H1 (cell line): ENCODE measurements at regions not wholly inside any gene's neighbourhood (a gene's known extent, or its start where the extent isn't known, plus 50 kb on each side); places are given as distances from the start of the nearest gene placed in this dataset.

Source experiments
- CTCF ChIA-PET: fragments of 300-600 bp; sonication (Branson Sonifier 250); formaldehyde crosslinking; loops from one replicate; lab custom pipeline; 2021; ENCODE audit not compliant: partially characterized antibody; lab: Charles Lee
- POLR2A ChIA-PET: fragments of 300-600 bp; sonication (Branson Sonifier 250); formaldehyde crosslinking; loops from one replicate; lab custom pipeline; 2021; ENCODE audit warnings: inconsistent platforms; ENCODE audit not compliant: partially characterized antibody; lab: Charles Lee
- DNase-seq, 2 experiments: peaks; one replicate each; pipeline versions ENCODE4 v3.0.0 to v3.0.0-alpha.2; 2010 to 2022; ENCODE audit warnings: low spot score in 2 of 2, low read depth in 1 of 2, mixed read lengths in 1 of 2
- FAIRE-seq: peaks from 2 replicates; lab custom pipeline; 2011; peaks lifted over from hg19 to GRCh38; lab: Jason Lieb, UNC
- H2AFZ ChIP-seq: 2 replicates; pipeline ENCODE4 v1.8.1; 2012; ENCODE audit warnings: low read length, inconsistent platforms
- H2AK5ac ChIP-seq: 2 replicates; pipeline ENCODE4 v1.6.1; 2013; ENCODE audit warnings: low read depth, low read length
- H2BK120ac ChIP-seq: replicated peaks from 2 replicates; pipeline ENCODE3; 2013; ENCODE audit warnings: low read depth, low read length, inconsistent platforms
- H2BK12ac ChIP-seq: 2 replicates; pipeline ENCODE4 v1.6.1; 2013; ENCODE audit warnings: low read depth, low read length
- H2BK15ac ChIP-seq: 2 replicates; pipeline ENCODE4 v1.6.1; 2013; ENCODE audit warnings: low read length
- H2BK20ac ChIP-seq: 2 replicates; pipeline ENCODE4 v1.6.1; 2013; ENCODE audit warnings: low read length
- H2BK5ac ChIP-seq: 2 replicates; pipeline ENCODE4 v1.6.1; 2013; ENCODE audit warnings: low read depth, low read length
- H3K14ac ChIP-seq: 2 replicates; pipeline ENCODE4 v1.6.1; 2013; ENCODE audit warnings: inconsistent platforms; ENCODE audit not compliant: insufficient read length
- H3K18ac ChIP-seq: 2 replicates; pipeline ENCODE4 v1.6.1; 2013; ENCODE audit warnings: low read length; ENCODE audit errors: extremely low read depth
- H3K23ac ChIP-seq: 2 replicates; pipeline ENCODE4 v1.6.1; 2013; ENCODE audit warnings: inconsistent platforms; ENCODE audit not compliant: insufficient read length
- H3K23me2 ChIP-seq: 2 replicates; pipeline ENCODE4 v1.6.1; 2013; ENCODE audit warnings: low read depth, low read length
- H3K27ac ChIP-seq: 2 replicates; pipeline ENCODE4 v1.6.1; 2011; ENCODE audit warnings: low read depth, low read length, inconsistent platforms
- H3K27me3 ChIP-seq, 4 experiments: replicated peaks in 1 of 4; 1 replicate in 1 of 4; 2 replicates in 3 of 4; pipeline versions ENCODE4 v1.6.1 to v1.8.1; 2011 to 2013; ENCODE audit warnings: low read length in 3 of 4, mild to moderate bottlenecking in 3 of 4, inconsistent platforms in 2 of 4, mixed read lengths in 2 of 4, moderate library complexity in 1 of 4; ENCODE audit not compliant: control insufficient read depth in 3 of 4, insufficient read depth in 3 of 4; ENCODE audit errors: extremely low read depth in 1 of 4
- H3K36me3 ChIP-seq, 4 experiments: 2 replicates each; pipeline versions ENCODE4 v1.6.1 to v1.8.1; 2011 to 2013; ENCODE audit warnings: mild to moderate bottlenecking in 4 of 4, low read length in 3 of 4, moderate library complexity in 2 of 4, control low read depth in 1 of 4, inconsistent platforms in 1 of 4; ENCODE audit not compliant: insufficient read depth in 4 of 4, control insufficient read depth in 2 of 4
- H3K4ac ChIP-seq: replicated peaks from 2 replicates; pipeline ENCODE3; 2013; ENCODE audit warnings: low read length, low read depth, mixed read lengths, inconsistent platforms; ENCODE audit not compliant: insufficient read length
- H3K4me1 ChIP-seq, 4 experiments: replicated peaks in 1 of 4; 1 replicate in 1 of 4; 2 replicates in 3 of 4; pipeline versions ENCODE4 v1.6.1 to v1.8.1; 2011 to 2013; ENCODE audit warnings: low read length in 3 of 4, inconsistent platforms in 2 of 4, mixed read lengths in 1 of 4; ENCODE audit not compliant: insufficient read depth in 4 of 4, control insufficient read depth in 3 of 4
- H3K4me2 ChIP-seq, 2 experiments: 2 replicates each; pipeline versions ENCODE4 v1.6.1 to v1.8.1; 2011 to 2013; ENCODE audit warnings: low read depth in 2 of 2, low read length in 2 of 2, control low read depth in 1 of 2, inconsistent platforms in 1 of 2, mild to moderate bottlenecking in 1 of 2; ENCODE audit not compliant: insufficient read depth in 1 of 2
- H3K4me3 ChIP-seq, 4 experiments: fragments of 200-600, 300-600 bp in 1 of 4; sonication (generic), shearing (Covaris generic), sonication (Bioruptor Twin) in 1 of 4; 2 replicates each; pipeline versions ENCODE4 v1.5.1 to v1.8.1; 2011 to 2016; ENCODE audit warnings: low read length in 4 of 4, low read depth in 3 of 4, control low read depth in 2 of 4, inconsistent platforms in 2 of 4, mild to moderate bottlenecking in 2 of 4, mixed read lengths in 1 of 4, moderate library complexity in 1 of 4; ENCODE audit not compliant: insufficient read depth in 2 of 4; ENCODE audit errors: extremely low read depth in 1 of 4
- H3K56ac ChIP-seq: replicated peaks from 2 replicates; pipeline ENCODE3; 2013; ENCODE audit warnings: low read depth, mild to moderate bottlenecking, mixed read lengths, low read length, inconsistent platforms; ENCODE audit not compliant: insufficient read length
- H3K79me1 ChIP-seq: 2 replicates; pipeline ENCODE4 v1.6.1; 2013; ENCODE audit warnings: low read depth, low read length, control low read depth
- H3K79me2 ChIP-seq, 2 experiments: 2 replicates each; pipeline versions ENCODE4 v1.6.1 to v1.8.1; 2012 to 2013; ENCODE audit warnings: low read length in 2 of 2, mild to moderate bottlenecking in 2 of 2, inconsistent platforms in 1 of 2; ENCODE audit not compliant: insufficient read depth in 2 of 2, control insufficient read depth in 1 of 2
- H3K9ac ChIP-seq, 4 experiments: replicated peaks in 1 of 4; 1 replicate in 1 of 4; 2 replicates in 3 of 4; pipeline versions ENCODE4 v1.6.1 to v1.8.1; 2011 to 2013; ENCODE audit warnings: low read depth in 3 of 4, low read length in 3 of 4, control low read depth in 2 of 4, mild to moderate bottlenecking in 2 of 4, moderate library complexity in 2 of 4, inconsistent platforms in 1 of 4; ENCODE audit errors: extremely low read depth in 1 of 4
- H3K9me3 ChIP-seq, 2 experiments: 2 replicates each; pipeline versions ENCODE4 v1.6.1 to v1.8.1; 2012 to 2013; ENCODE audit warnings: mild to moderate bottlenecking in 2 of 2, moderate library complexity in 2 of 2, control low read depth in 1 of 2, inconsistent platforms in 1 of 2, low read depth in 1 of 2, low read length in 1 of 2, mixed read lengths in 1 of 2; ENCODE audit not compliant: insufficient read depth in 2 of 2
- H4K20me1 ChIP-seq, 2 experiments: replicated peaks in 1 of 2; 2 replicates each; pipeline versions ENCODE3 to v1.8.1; 2011 to 2013; ENCODE audit warnings: inconsistent platforms in 2 of 2, low read length in 2 of 2, mild to moderate bottlenecking in 1 of 2; ENCODE audit not compliant: insufficient read depth in 2 of 2, control insufficient read depth in 1 of 2
- H4K5ac ChIP-seq: 2 replicates; pipeline ENCODE4 v1.6.1; 2013; ENCODE audit warnings: low read length, low read depth, mixed read lengths, inconsistent platforms; ENCODE audit not compliant: insufficient read length
- H4K8ac ChIP-seq: 2 replicates; pipeline ENCODE4 v1.8.0; 2013; ENCODE audit warnings: mild to moderate bottlenecking, moderate library complexity, low read length, inconsistent platforms; ENCODE audit not compliant: insufficient read depth; ENCODE audit errors: extremely low read depth
- H4K91ac ChIP-seq: replicated peaks from 2 replicates; pipeline ENCODE3; 2013; ENCODE audit warnings: low read length, mixed read lengths, inconsistent platforms; ENCODE audit not compliant: insufficient read length
- ATF2 ChIP-seq: IDR thresholded peaks from 2 replicates; pipeline ENCODE4 v1.6.1; 2012; ENCODE audit warnings: low read length, inconsistent platforms
- CREB1 ChIP-seq: IDR thresholded peaks from 2 replicates; pipeline ENCODE4 v1.6.1; 2012; ENCODE audit warnings: inconsistent platforms
- E2F6 ChIP-seq: IDR thresholded peaks from 2 replicates; pipeline ENCODE4 v1.6.1; 2012; ENCODE audit warnings: inconsistent platforms
- GTF2F1 ChIP-seq: IDR thresholded peaks from 2 replicates; pipeline ENCODE4 v1.6.1; 2012; ENCODE audit warnings: low read depth, low read length, improper control_type of control experiment, borderline replicate concordance
- MAFK ChIP-seq: IDR thresholded peaks from 2 replicates; pipeline ENCODE4 v1.6.1; 2012; ENCODE audit warnings: low read depth, mild to moderate bottlenecking, improper control_type of control experiment, low read length
- WGBS, 2 experiments: shearing (Covaris generic) in 1 of 2; methylation state at CpG; one replicate each; pipeline versions ENCODE4 v1.1.6 to v1.1.7; 2013 to 2015; ENCODE audit warnings: low lambda C conversion rate in 2 of 2, mixed read lengths in 2 of 2, inconsistent platforms in 1 of 2, low coverage in 1 of 2, missing lambda C conversion rate in 1 of 2; ENCODE audit not compliant: insufficient replicate concordance in 2 of 2, insufficient coverage in 1 of 2, insufficient read length in 1 of 2; ENCODE audit errors: extremely low coverage in 1 of 2, missing lambda C conversion rate in 1 of 2; 5-methylcytosine and 5-hydroxymethylcytosine counted together

- DNase-seq (no peak), FAIRE-seq (no peak)
- no peak overlapping the region for H4K8ac ChIP-seq
- H3K23ac ChIP-seq: no peak overlapping the region
- H3K4ac ChIP-seq: no peak overlapping the region
- no peak overlapping the region for H2AK5ac ChIP-seq
- no peak overlapping the region for H3K56ac ChIP-seq
- H3K9me3 ChIP-seq: no peaks in the 10 kb centered on the region
- H2BK20ac ChIP-seq: no peak overlapping the region
- no peak overlapping the region for H2BK5ac ChIP-seq
- no peak overlapping the region for H3K9ac ChIP-seq
- CTCF ChIA-PET: interaction anchor here (0.7 to 1.4 kb wide), 2 partner anchors 144 to 403 kb away, joined by 3 to 4 read pairs; no protein-coding TSS in a partner anchor
- H3K79me1 ChIP-seq: no peaks in the 10 kb centered on the region
- H2BK15ac ChIP-seq: no peak overlapping the region
- H4K20me1 ChIP-seq: no peaks in the 10 kb centered on the region
- no peak overlapping the region for H4K5ac ChIP-seq
- peak; percentile 71; the same call in 1 of the 2 replicates for TF ChIP-seq MAFK
- no peak for TF ChIP-seq GTF2F1
- TF ChIP-seq CREB1: no peak
- no peak for TF ChIP-seq ATF2
- no peak for TF ChIP-seq E2F6
- H3K79me2 ChIP-seq: no peaks in the 10 kb centered on the region
- H3K23me2 ChIP-seq: no peaks in the 10 kb centered on the region
- H3K18ac ChIP-seq: no peak overlapping the region
- H3K27ac ChIP-seq: no peak overlapping the region
- H3K4me2 ChIP-seq: no peak overlapping the region
- no peak overlapping the region for H2AFZ ChIP-seq
- POLR2A ChIA-PET: no interaction called here
- no peaks in the 10 kb centered on the region for H3K4me1 ChIP-seq
- no peak overlapping the region for H3K4me3 ChIP-seq
- no peaks in the 10 kb centered on the region for H3K36me3 ChIP-seq
- 95% methylated on average over 2 of the region's 2 CpGs; no CpG with 5 or more reads in 1 of the 2 experiments for WGBS, 2 experiments
- no peak overlapping the region for H2BK120ac ChIP-seq
- no peak overlapping the region for H3K14ac ChIP-seq
- no peak overlapping the region for H2BK12ac ChIP-seq
- H3K27me3 ChIP-seq: peaks cover 0 to 2% (median 0%) of the 10 kb centered on the region in 4 experiments; a peak in 1 of 7 replicates
- H4K91ac ChIP-seq: no peak overlapping the region
Observed at GRCh38 chr9:21598749-21599148, 116.6 kb upstream of the IFNE start.
